Left lung (tissue), 4 donors: ENCODE measurements at regions not wholly inside any gene's neighbourhood (a gene's known extent, or its start where the extent isn't known, plus 50 kb on each side); places are given as distances from the start of the nearest gene placed in this dataset.

Source experiments
- ATAC-seq: fragments of 200-7000 bp; cut with Tn5 transposase; one replicate; pipeline ENCODE4 v1.9.1; 2020; ENCODE audit warnings: moderate library complexity
- DNase-seq, 4 donors: peaks; one replicate each; pipeline ENCODE4 v3.0.0-alpha.2; 2013 to 2020
- H3K27ac ChIP-seq, 2 donors: fragments of 200-600 bp; sonication (generic) in 1 of 2; one replicate each; pipeline versions ENCODE4 v1.5.0 to v1.8.0; 2020 to 2021
- H3K27me3 ChIP-seq, 2 donors: fragments of 200-600 bp; sonication (generic) in 1 of 2; one replicate each; pipeline versions ENCODE4 v1.5.0 to v1.8.0; 2020 to 2021
- H3K36me3 ChIP-seq, 2 donors: fragments of 200-600 bp; sonication (generic) in 1 of 2; one replicate each; pipeline versions ENCODE4 v1.5.0 to v1.8.0; 2020 to 2021
- H3K4me1 ChIP-seq, 2 donors: fragments of 200-600 bp; one replicate each; pipeline ENCODE4 v1.8.0; 2021
- H3K4me3 ChIP-seq, 2 donors: fragments of 200-600 bp; sonication (generic) in 1 of 2; one replicate each; pipeline versions ENCODE4 v1.5.0 to v1.8.0; 2020 to 2021; ENCODE audit warnings: mild to moderate bottlenecking in 1 of 2
- H3K9me3 ChIP-seq, 2 donors: fragments of 200-600 bp; sonication (generic) in 1 of 2; one replicate each; pipeline versions ENCODE4 v1.5.0 to v1.8.0; 2020 to 2021
- intact Hi-C, 2 donors: fragments of 100-400 bp; cut with DNase I; formaldehyde crosslinking; loops; one replicate each; pipeline versions ENCODE4 v1.11.2 to v1.14.2; 2022
- TF ChIP-seq, protein P1 (sequence below), 2 donors: fragments of 200-600 bp; sonication (generic) in 1 of 2; IDR thresholded peaks; one replicate each; pipeline versions ENCODE4 v1.5.0 to v1.8.0; 2021; ENCODE audit warnings: antibody characterized with exemption in 2 of 2
- donor health status: DM: no; HTN: yes; CAD: no.
- donor health status: DM: no; HTN: no; CAD: no.

- H3K27ac ChIP-seq, result no peak overlapping the region
- H3K4me3 ChIP-seq, result no peak overlapping the region
- H3K9me3 ChIP-seq, result peaks cover 0 to 23% of the 10 kb centered on the region in 2 donors
- no peaks in the 10 kb centered on the region for H3K27me3 ChIP-seq
- DNase-seq, result no peak
- no peaks in the 10 kb centered on the region for H3K4me1 ChIP-seq
- intact Hi-C loops, result no loop called here
- H3K36me3 ChIP-seq, result no peaks in the 10 kb centered on the region
- TF ChIP-seq, protein P1, sequence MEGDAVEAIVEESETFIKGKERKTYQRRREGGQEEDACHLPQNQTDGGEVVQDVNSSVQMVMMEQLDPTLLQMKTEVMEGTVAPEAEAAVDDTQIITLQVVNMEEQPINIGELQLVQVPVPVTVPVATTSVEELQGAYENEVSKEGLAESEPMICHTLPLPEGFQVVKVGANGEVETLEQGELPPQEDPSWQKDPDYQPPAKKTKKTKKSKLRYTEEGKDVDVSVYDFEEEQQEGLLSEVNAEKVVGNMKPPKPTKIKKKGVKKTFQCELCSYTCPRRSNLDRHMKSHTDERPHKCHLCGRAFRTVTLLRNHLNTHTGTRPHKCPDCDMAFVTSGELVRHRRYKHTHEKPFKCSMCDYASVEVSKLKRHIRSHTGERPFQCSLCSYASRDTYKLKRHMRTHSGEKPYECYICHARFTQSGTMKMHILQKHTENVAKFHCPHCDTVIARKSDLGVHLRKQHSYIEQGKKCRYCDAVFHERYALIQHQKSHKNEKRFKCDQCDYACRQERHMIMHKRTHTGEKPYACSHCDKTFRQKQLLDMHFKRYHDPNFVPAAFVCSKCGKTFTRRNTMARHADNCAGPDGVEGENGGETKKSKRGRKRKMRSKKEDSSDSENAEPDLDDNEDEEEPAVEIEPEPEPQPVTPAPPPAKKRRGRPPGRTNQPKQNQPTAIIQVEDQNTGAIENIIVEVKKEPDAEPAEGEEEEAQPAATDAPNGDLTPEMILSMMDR (IDR thresholded peaks at IDR 0.05), result no peak
- ATAC-seq, result no peak
Observed at GRCh38 chr3:189058071-189058470, 113.7 kb upstream of the TPRG1 start.

GRCh38 chr3:189070965-189071364, 100.8 kb upstream of the TPRG1 start:
- Histone ChIP-seq H3K36me3 (no peaks in the 10 kb centered on the region), H3K4me1 (no peaks in the 10 kb centered on the region), H3K9me3 (peaks cover 0 to 18% of the 10 kb centered on the region in 2 donors), H3K27me3 (no peaks in the 10 kb centered on the region), H3K27ac (no peak overlapping the region), H3K4me3 (no peak overlapping the region)
- DNase-seq (no peak), ATAC-seq (no peak)
- TF ChIP-seq, protein P1 (IDR thresholded peaks at IDR 0.05), result no peak
- intact Hi-C loops, result no loop called here

DNA sequence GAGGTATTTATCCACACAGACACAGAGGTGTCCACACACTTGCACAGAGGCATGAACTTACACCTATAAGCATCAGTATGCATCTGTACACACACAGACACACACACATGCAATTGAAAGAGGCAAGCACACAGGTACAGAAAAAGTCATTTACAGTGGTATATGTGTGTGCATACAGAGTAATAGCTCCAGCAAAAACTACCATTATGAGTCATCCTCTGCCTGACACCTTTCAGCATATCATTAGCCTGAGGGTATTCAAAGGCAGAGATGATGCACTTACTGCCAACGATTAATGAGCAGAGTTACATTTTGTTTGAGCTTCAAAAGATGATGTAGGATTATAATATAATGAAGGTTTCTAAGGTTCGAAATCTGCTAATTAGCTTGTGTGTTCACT, 100.3 kb upstream of the TPRG1 start:
- ATAC-seq (no peak), DNase-seq (no peak)
- peaks cover 0 to 15% of the 10 kb centered on the region in 2 donors for H3K9me3 ChIP-seq
- TF ChIP-seq, protein P1 (IDR thresholded peaks at IDR 0.05), result no peak
- intact Hi-C loops, result no loop called here
- H3K27me3 ChIP-seq, result no peaks in the 10 kb centered on the region
- no peaks in the 10 kb centered on the region for H3K36me3 ChIP-seq
- no peak overlapping the region for H3K27ac ChIP-seq
- H3K4me3 ChIP-seq, result no peak overlapping the region
- no peaks in the 10 kb centered on the region for H3K4me1 ChIP-seq

GRCh38 chr3:189076449-189076848, 95.3 kb upstream of the TPRG1 start:
- intact Hi-C loops, result no loop called here
- H3K4me3 ChIP-seq, result no peak overlapping the region
- DNase-seq, result no peak
- no peak for ATAC-seq
- no peaks in the 10 kb centered on the region for H3K4me1 ChIP-seq
- H3K27ac ChIP-seq, result no peak overlapping the region
- H3K36me3 ChIP-seq, result no peaks in the 10 kb centered on the region
- H3K27me3 ChIP-seq, result no peaks in the 10 kb centered on the region
- TF ChIP-seq, protein P1 (IDR thresholded peaks at IDR 0.05), result no peak
- no peaks in the 10 kb centered on the region for H3K9me3 ChIP-seq

GRCh38 chr3:189080745-189081144, 91.0 kb upstream of the TPRG1 start:
- Histone ChIP-seq H3K27me3 (no peaks in the 10 kb centered on the region), H3K9me3 (no peaks in the 10 kb centered on the region), H3K4me3 (no peak overlapping the region), H3K4me1 (no peaks in the 10 kb centered on the region), H3K36me3 (no peaks in the 10 kb centered on the region), H3K27ac (no peak overlapping the region)
- no peak for ATAC-seq
- intact Hi-C loops, result no loop called here
- TF ChIP-seq, protein P1 (IDR thresholded peaks at IDR 0.05), result no peak
- DNase-seq, result no peak
